GM19438 (cell line): ENCODE measurements at regions not wholly inside any gene's neighbourhood (a gene's known extent, or its start where the extent isn't known, plus 50 kb on each side); places are given as distances from the start of the nearest gene placed in this dataset.
"Not testable (repeated sequence)": the region's sequence is repeated elsewhere in the genome, so short reads cannot be mapped to it uniquely, and the experiment has no call there.

ENCODE experiments used
- ATAC-seq: cut with Tn5 transposase; IDR thresholded peaks from one replicate; pipeline ENCODE4 v1.9.1; 2021; ENCODE audit warnings: low read depth; ENCODE audit not compliant: unreplicated experiment

DNA sequence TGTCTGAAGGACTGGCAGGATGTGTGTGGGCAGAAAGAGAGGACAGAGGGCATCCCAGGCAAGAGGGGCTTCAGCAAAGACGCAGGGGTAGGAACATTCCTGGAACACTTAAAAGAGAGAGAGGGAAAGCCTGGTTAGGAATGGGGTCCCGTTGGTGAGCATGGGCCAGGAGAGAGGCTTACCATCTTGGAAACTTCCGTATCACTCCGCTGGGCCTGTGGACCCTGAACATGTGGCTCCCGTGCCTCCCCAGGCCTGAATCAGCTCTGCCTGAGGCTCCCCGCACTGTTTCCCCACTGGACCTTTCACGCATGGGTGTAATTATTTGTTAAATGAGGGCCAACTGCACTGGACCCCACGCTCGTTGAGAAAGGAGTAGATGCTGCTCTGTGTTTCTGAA lies 191.1 kb upstream of the GLI2 start:
- ATAC-seq: no peak

DNA sequence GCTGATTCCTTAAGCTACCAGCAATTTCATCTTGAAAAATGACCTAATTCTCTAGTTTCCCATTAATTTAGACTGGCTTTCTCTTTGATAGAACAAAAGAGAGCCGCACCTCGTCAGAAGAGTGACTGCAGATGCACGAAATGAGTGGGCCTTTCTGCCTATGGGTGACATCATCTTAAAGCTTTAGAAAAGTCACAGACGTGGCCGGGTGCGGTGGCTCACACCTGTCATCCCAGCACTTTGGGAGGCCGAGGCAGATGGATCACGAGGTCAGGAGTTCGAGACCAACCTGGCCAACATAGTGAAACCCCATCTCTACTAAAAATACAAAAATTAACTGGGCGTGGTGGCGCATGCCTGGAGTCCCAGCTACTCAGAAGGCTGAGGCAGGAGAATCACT lies 190.7 kb upstream of the GLI2 start:
- not testable (repeated sequence) for ATAC-seq

DNA sequence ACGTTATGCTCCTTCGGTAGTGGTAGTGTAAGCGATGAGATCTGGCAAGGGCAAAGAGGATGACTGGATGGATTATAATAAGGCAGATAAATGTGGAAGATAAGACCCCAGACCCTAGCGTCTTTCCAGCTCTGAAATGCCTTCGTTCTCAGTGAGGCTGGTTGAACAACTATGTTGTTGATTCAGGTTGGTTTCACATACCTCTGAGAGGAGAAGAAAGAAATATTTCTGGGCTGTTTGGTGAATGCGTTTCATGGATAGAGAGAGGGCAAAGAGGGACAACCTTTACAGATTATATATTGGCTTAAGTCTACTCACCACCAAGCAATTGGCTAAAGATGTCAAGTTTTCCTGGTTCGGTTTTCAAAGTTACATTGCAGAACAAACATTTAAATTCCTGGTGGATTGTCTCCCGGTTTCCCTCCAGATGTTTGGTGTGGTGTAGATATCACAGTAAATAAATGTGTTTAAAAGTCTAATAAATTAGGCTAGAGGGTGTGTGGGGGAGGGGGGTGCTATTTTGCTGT lies 190.1 kb upstream of the GLI2 start:
- no peak for ATAC-seq

DNA sequence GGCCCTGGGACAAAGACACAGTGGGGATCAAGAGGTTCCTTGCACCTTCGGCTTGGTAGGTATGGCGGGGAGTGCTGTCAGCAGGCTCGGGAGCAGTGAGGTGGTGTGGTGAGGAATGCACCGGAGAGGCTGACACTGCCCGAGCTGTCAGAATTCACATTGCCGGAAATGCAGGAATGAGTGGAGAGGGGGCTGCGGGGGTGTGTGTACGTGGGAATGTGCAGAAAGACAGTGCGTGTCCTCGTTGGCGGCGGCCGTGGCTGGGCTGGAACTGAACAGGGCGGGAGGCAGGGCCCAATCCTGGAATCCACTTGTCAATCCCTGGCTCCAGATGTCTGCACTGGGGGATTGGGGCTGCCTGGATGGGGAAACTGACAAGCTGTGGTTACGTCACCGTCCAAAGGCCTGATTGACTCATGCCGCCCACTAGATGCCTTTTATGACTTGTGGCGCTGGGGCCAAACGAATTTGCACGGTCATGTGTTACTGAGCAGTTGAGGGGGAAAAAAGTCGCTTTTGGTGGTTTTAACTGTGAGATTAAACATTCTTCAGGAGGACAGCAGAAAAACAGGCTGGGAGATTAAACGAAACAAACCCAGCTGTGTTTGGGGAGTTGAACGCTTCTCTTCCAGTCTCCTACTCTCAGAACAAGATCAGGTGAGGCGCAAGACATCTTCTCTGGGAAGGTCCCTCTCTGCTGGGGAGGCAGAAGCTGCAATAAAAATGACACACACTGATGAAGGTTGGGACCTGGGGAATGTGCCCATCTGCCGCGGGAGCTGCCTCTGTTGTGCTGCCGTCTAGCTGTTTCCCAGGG lies 189.4 kb upstream of the GLI2 start:
- ATAC-seq: no peak

DNA sequence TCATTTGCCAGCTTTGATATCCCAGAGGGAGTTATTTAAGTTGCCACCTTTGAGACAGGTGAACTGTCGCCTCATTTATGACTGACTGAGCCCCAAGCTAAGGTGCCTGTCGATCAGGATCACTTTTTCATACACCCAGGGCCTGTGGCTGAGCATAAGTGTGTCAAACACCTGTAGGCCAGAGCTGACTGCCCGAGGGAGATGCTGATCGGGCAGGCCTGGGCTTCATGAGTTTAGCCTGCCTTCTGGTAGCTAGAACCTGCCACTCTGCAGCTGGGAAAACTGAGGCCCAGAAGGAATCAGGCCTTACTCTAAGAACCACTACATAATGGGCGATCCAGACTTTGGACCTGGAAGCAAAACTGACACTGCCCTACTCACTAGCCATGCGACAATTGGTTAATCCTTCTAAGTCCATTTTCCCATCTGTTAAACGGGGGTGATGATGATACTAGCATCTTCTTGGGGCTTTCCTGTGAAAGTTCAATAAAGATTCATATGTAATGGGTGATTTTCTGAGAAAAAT lies 188.7 kb upstream of the GLI2 start:
- no peak for ATAC-seq

DNA sequence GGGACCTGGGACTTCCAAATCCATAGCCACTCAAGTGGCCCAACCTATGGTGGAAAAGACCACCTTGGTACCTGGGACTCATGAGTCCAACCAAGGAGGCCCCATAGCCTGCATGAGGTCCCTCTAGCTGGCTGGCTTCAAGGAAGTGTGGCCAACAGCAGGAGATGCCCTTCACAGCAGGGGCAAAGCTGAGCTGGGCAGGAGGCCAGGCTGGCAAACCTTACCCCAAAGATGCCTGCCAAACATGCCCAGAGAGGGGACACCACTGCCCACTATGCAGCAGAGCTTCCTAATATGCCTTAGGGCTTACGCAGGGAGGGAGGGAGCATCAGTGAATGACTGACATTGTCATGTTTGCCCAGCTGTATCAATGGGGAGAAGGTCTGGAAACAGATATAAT lies 188.0 kb upstream of the GLI2 start:
- no peak for ATAC-seq

DNA sequence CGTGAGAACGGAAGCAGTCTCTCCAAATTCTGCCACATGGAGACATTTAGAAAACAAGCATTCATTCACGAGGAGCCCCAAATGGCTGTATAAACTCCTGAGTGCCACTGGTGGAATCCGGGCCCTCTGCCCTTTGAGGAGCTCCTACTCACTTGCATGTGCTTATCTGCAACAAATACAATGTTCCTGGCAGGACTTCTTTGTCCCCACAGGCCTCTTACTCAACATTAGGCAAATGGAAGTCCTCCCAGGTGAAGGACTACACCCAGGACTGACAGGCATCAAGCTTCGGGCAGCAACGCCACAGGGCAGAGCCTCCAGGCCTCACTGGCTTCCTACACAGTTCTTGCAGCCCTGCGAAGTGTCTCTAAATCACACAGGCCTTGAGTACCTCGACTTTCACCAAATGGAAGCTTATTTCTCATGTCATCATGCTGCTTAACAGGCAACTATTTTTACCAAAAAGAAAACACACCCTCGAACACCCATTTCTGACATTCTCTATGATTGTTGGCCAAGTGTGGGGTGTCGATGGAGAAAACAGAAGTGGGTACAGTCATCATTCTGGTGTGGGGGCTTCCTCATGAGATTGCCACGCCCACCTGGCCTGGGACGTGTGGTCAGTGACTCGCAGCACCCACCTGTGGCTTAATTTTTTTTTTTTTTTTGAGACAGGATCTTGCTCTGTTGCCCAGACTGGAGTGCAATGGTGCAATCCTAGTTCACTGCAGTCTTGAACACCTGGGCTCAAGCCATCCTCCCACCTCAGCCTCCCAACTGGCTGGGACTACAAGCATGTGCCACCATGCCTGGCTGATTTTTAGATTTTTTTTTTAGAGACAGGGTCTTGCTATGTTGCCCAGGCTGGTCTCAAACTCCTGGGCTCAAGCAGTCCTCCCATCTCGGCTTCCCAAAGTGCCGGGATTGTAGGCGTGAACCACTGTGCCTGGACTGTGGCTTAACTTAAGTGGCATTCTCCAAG lies 186.8 kb upstream of the GLI2 start:
- no peak for ATAC-seq

DNA sequence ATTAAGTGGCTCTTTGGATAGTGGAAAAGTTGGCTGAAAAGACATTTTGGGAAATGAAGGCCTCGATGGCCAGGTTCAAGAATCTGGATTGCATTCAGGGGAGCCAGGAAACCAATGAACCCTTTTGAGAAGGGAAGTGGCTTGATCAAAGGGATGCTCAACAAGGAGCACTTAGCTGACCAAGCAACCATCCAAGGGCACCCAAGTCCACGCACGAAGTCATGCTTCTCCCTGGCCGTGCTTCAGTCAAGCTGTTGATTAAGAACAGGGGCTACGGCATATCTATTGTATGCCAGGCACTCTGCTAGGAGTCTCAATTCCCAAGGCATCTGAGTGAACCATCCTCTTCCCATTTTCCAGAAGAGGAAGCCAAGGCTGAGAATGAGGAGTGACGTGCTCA lies 185.8 kb upstream of the GLI2 start:
- no peak for ATAC-seq

DNA sequence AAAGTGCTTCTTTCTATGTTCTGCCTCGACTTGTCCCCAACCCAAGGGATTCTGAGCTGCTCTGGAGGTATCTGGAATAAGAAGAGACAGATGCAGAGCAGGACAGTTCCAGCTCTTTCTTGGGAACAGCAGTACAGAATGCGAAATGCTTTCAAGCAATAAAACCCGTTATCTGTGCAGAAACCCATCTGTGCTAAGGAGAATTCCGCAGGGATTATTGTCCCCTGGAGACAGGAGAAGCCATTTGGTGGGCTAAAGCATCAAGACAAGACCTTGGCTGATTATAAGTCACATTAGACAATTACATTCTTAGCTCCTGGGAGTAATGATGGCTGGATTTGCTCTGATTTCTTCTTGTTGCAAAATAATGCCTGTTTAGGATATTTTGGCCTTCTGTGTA lies 185.4 kb upstream of the GLI2 start:
- no peak for ATAC-seq

DNA sequence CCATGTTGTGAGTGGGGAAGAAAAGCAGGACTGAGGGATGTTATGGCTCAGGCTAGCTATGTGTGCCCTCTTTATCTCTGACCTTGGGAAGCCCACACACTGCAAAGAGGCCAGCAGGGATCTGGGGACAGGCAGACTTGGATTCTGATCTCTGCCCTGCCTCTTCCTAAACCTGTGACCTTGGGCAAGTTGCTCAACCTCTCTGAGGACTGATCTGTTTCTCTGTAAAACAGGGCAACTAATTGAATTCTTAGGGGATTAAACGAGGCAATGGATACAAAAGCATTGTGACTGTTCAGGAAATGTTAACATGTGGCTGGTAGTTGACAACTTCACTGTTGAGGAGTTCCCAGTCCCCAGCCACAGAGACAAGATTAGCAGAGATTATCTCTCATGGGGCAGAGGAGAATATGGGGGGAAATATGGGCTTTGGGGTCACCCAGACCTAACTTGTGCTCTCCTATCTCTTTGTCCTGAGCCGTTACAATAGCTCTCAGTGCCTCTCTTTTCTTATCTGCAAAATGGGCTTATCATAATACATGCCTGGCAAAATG lies 184.7 kb upstream of the GLI2 start:
- ATAC-seq: no peak

DNA sequence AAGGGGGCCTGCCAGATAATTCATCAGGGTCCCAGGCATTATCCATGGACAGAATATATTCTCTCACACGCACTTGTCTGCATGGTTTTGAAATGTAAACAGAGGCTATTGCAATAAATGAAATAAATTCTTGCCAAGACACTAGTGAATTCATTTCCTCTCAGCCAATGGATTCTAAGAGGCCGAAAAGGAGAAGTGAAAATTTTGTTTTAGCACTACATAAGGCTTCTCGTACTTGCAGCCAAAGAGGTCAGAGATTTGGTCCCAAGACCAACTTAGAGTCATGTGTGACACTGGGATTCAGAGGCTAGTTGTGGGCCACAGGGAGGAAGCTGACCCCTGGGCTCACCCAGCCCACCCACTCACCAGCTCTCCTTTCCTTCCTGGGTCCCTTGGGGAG lies 184.1 kb upstream of the GLI2 start:
- peak; percentile 61 for ATAC-seq

DNA sequence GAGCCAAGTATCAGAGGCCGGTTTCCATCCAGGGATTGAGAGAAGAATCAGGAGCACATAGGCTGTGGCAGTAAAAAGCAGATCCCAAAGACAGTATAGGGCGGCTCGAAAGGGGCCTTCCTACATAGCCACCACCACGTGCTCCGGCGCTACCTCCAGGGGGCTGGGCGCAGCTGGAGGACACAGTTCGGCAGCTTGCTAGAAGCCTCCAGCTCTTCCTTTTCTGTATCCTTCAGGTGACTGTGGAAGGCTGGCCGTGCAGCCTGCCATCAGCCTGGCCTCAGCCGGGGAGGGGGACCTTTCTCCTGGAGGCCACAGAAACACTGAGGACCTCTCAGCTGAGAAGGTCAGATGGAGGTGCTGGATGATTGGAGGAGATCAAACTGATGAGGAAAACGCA lies 183.6 kb upstream of the GLI2 start:
- no peak for ATAC-seq

DNA sequence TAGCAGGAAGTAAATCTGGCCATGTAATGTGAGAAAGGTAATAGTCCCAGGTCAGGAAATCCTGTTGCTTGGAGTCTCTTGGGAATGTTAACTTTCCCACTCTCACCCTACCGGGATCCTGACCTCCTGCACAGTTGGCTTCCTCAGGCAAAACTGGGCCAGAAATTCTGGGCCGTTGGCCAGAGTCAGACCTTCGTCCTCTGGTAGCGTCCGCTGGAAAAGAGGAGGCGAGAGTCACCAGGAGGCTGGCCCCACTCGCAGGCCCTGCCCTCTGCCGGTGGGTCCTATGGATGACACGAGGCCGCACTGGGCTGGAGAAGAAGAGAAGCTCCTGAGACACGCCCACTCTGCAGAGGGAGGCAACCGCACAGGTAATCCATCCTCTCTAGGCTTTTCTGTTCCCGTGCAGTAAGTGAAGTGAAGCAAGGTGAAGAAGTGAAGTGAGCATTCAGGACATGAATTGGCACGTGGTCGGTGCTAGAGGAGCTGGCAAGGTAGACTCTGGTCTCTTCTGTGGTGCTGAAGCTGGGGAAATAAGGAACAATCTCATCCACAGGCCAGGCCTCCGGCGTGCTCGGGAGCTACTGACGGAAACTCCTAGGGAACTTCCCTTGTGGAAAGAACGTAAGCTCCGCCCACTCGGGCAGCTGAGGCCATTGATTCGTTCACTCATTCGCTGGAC lies 182.7 kb upstream of the GLI2 start:
- no peak for ATAC-seq

DNA sequence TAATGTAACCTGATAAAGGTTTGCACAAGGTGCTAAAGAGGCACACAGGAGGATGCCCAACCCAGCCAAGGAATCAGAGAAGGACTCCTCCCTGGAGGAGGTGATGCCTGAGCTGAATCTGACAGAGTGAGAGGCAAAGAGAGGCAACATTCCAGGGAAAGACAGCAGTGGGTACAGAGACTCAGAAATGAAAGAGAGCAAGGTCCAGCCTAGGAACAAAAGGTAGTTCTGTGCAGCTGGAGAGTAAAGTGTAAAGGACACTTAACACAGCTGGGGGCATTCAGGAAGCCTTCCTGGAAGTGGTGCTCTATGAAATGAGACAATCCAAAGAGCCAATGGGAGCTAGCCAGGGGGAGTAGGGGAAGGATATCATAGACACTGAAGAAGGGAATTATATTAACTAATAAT lies 181.0 kb upstream of the GLI2 start:
- no peak for ATAC-seq

DNA sequence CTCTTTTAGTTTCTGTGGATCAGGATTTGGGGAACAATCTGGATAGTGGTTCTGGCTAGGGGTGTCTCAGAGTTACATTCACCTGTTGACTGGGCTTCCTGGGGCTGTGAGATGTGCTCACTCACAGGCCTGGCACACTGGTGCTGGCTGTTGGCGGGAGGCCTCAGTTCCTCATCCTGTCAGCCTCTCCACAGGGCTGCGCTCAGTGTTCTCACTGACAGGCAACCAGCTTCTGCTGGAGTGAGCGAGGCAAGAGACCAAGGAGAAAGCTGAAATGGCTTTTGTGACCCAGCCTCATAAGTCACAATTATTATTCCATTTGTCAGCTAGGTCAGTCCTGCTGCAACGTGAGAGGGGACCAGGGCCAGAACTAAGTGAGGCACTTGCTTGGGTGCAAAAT lies 180.6 kb upstream of the GLI2 start:
- no peak for ATAC-seq

DNA sequence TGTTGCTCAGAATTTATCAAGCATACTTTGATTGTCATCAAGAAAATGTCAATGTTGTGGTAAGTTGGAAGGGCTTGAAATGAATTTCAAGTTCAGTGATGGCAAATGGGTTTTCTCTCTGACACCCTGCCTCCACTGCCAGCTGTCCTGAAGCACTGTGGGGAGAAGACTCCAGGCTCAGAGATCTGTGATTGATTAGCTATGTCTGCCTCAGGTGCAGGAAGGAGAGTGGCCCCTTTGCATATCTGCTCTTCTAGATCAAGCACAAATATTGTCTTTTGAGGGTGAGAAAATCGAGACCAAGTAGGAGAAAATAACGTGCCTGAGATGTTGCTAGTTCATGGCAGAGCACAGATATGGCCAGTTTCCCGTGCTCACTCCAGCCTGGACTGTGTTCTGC lies 178.8 kb upstream of the GLI2 start:
- no peak for ATAC-seq

DNA sequence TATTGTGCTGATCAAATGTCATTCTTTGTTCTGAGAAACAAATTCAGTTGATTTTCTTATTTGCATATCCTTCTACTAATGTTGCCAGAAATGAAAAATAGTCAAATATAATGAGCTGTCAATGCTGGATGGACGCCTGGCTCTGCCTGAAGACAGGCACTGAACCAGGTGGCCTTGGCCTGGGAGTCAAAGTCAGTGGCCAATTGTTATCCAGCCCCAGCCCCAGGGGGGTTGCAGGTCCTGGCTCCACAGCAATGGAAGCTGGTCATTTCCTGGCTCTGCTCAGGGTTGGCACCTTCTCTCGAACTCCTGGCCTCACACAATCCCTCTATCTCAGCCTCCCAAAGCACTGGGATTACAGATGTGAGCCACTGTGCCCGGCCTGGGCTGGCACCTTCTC lies 176.8 kb upstream of the GLI2 start:
- no peak for ATAC-seq

DNA sequence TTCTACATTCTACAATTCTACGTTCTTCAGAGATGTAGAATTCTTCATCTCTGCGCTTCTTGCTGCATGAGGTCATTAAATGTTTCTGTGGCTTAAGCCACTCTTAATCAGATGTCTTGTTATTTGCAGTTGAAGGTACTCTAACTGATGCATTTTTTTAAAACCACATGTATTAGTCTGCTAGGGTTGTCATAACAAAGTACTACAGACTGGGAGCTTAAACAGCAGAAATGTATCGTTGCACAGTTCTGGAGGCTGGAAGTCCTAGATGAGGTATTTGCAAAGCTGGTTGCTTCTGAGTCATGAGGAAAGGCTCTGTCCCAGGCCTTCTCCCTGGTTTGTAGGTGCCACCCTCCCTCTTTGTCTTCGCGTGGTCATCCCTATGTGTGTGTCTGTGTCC lies 176.3 kb upstream of the GLI2 start:
- no peak for ATAC-seq

DNA sequence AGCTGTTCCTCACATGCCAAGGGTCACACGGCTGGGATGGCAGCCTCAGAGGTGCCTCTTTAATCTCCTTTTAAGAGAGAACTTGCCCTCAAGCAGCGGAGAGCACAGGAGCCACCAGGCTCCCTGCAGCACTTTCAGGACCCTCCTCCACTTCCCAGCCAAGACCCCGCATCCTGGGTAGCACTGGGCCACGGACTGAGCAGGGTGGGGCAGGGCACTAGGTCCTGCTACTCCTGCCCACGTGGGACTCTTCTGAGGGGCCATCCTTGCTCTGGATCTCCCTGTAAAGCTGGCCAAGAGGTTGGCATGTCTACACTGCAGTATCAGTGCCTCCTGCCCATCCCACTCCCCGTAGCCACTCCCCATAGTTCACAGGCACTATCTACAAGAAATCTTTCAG lies 175.3 kb upstream of the GLI2 start:
- no peak for ATAC-seq

DNA sequence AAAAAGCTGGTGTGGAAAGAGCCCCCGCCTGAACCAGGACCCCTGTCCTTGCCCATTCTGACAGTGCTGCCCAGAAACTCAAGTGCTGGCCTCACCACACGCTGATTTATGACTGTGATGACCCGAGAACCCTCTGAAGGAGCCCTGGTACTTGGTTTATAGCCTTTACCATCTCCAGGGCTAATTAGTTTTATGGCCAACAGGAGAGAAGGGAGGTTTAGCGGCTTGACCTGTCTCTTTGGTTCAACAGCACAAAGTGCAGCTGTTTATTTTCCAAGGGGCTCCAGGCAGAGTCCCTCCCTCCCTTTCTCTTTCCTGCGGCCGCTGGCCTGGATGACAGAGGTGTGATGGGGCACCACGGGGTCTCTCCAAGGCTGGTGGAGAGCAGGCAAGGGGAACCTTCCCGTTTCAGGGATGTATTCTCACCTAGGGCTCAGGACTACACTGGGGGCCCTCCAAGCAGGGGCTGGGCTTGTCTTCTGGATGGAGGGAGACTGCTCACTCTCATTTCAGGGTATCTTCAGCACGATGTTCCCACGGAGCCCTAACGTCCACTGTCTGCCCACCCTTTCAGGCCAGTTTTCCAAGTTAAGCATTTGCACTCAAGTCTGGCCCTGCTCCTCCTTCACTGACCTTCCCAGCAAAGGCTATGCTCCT lies 174.2 kb upstream of the GLI2 start:
- ATAC-seq: no peak
